ENCODE measurements at regions not wholly inside any gene's neighbourhood (a gene's known extent, or its start where the extent isn't known, plus 50 kb on each side); places are given as distances from the start of the nearest gene placed in this dataset.

DNA sequence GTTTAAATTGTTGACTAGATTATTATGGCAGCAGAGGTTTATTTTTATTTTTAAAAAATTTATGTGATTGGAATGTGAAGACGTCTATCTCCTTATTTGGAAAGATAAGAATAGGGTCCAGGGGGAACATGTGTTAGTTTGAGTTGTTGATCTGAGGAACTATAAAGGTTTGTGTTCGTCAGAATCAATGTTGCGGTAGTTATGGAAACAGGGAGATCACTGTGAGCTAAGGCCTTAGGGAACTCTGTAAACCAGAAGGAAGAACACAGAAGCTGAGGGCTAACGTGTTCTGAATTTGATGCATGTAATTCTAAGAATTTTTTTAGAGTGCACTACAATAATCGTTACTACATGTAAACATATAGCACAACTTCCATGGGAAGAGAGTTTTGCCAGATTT, 168.5 kb upstream of the ZSWIM2 start:
- 86% methylated on average over 1 of the region's 5 CpGs for WGBS (ENCODE audit: insufficient coverage)
- TF ChIP-seq, protein P1, sequence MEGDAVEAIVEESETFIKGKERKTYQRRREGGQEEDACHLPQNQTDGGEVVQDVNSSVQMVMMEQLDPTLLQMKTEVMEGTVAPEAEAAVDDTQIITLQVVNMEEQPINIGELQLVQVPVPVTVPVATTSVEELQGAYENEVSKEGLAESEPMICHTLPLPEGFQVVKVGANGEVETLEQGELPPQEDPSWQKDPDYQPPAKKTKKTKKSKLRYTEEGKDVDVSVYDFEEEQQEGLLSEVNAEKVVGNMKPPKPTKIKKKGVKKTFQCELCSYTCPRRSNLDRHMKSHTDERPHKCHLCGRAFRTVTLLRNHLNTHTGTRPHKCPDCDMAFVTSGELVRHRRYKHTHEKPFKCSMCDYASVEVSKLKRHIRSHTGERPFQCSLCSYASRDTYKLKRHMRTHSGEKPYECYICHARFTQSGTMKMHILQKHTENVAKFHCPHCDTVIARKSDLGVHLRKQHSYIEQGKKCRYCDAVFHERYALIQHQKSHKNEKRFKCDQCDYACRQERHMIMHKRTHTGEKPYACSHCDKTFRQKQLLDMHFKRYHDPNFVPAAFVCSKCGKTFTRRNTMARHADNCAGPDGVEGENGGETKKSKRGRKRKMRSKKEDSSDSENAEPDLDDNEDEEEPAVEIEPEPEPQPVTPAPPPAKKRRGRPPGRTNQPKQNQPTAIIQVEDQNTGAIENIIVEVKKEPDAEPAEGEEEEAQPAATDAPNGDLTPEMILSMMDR (IDR thresholded peaks at IDR 0.05), result no peak
- Mint-ChIP-seq H3K27ac (no peak overlapping the region), H3K36me3 (no peaks in the 10 kb centered on the region), H3K4me1 (no peaks in the 10 kb centered on the region), H3K9me3 (peaks cover under 1 to 11% (median 6%) of the 10 kb centered on the region in 7 donors), H3K4me3 (no peak overlapping the region), H3K27me3 (ENCODE audit: low read depth in 3 of 3) (no peaks in the 10 kb centered on the region)
- peaks cover 0 to 1% of the 10 kb centered on the region in 2 donors for H3K9me3 ChIP-seq (replicated peaks in 1 of 2; ENCODE audit: control insufficient read depth in 1 of 2, insufficient read depth in 1 of 2, low read length in 2 of 2)
- DNase-seq, result no peak
- no peaks in the 10 kb centered on the region for H3K27me3 ChIP-seq (ENCODE audit: control insufficient read depth in 2 of 2, insufficient read depth in 2 of 2, low read length in 2 of 2)
- H3K79me2 ChIP-seq (ENCODE audit: insufficient read depth, low read length), result no peaks in the 10 kb centered on the region
- intact Hi-C loops (cut with micrococcal nuclease), result no loop called here
- H3K4me1 ChIP-seq (ENCODE audit: control insufficient read depth in 1 of 2, insufficient read depth in 2 of 2, low read length in 2 of 2), result no peaks in the 10 kb centered on the region
- H3K9ac ChIP-seq (ENCODE audit: insufficient read depth, low read length, poor library complexity, severe bottlenecking), result no peak overlapping the region
- no peak overlapping the region for H3K4me3 ChIP-seq (replicated peaks in 1 of 3; ENCODE audit: low read depth in 2 of 3, low read length in 3 of 3)
- no peak overlapping the region for H3K4me2 ChIP-seq (replicated peaks; ENCODE audit: extremely low read depth, low read length, poor library complexity, severe bottlenecking)
- no peaks in the 10 kb centered on the region for H4K20me1 ChIP-seq (ENCODE audit: insufficient read depth, low read length)
- H3K27ac ChIP-seq (ENCODE audit: low read depth in 1 of 2, low read length in 2 of 2), result no peak overlapping the region
- no peaks in the 10 kb centered on the region for H3K36me3 ChIP-seq (replicated peaks in 1 of 2; ENCODE audit: control insufficient read depth in 1 of 2, insufficient read depth in 2 of 2, low read length in 2 of 2)
- H2AFZ ChIP-seq (ENCODE audit: insufficient read depth, low read depth, low read length, poor library complexity, severe bottlenecking), result no peak overlapping the region

DNA sequence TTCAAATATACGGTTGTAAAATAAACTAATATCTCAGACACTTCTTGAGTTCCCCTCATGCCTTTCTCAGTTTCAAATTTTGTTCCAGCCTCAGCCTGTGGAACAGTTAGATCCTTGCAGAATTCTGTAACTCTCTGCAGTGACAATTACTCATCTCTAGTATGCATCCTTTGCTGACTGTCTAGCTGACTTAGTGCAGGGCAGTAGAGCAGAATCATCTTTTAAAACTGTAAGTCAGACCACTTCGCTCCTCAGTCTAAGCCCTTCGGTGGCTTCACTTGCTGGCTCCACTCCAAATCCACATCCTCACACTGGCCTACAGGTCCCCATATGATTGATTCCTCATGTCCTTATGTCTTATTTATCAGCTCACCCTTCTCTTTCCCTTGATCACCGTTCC, 164.1 kb upstream of the ZSWIM2 start:
- no peak overlapping the region for H3K9ac ChIP-seq (ENCODE audit: insufficient read depth, low read length, poor library complexity, severe bottlenecking)
- no peak overlapping the region for H2AFZ ChIP-seq (ENCODE audit: insufficient read depth, low read depth, low read length, poor library complexity, severe bottlenecking)
- H3K4me3 Mint-ChIP-seq, result no peak overlapping the region
- H3K27ac ChIP-seq (ENCODE audit: low read depth in 1 of 2, low read length in 2 of 2), result no peak overlapping the region
- TF ChIP-seq, protein P1 (IDR thresholded peaks at IDR 0.05), result no peak
- no peak overlapping the region for H3K4me3 ChIP-seq (replicated peaks in 1 of 3; ENCODE audit: low read depth in 2 of 3, low read length in 3 of 3)
- no peak for DNase-seq
- intact Hi-C loops (cut with micrococcal nuclease), result no loop called here
- H3K4me1 ChIP-seq (ENCODE audit: control insufficient read depth in 1 of 2, insufficient read depth in 2 of 2, low read length in 2 of 2), result no peaks in the 10 kb centered on the region
- H3K36me3 Mint-ChIP-seq, result no peaks in the 10 kb centered on the region
- H3K79me2 ChIP-seq (ENCODE audit: insufficient read depth, low read length), result no peaks in the 10 kb centered on the region
- H3K9me3 ChIP-seq (replicated peaks in 1 of 2; ENCODE audit: control insufficient read depth in 1 of 2, insufficient read depth in 1 of 2, low read length in 2 of 2), result peaks cover 0 to 3% of the 10 kb centered on the region in 2 donors
- H3K27me3 Mint-ChIP-seq (ENCODE audit: low read depth in 3 of 3), result no peaks in the 10 kb centered on the region
- H3K4me2 ChIP-seq (replicated peaks; ENCODE audit: extremely low read depth, low read length, poor library complexity, severe bottlenecking), result no peak overlapping the region
- no peaks in the 10 kb centered on the region for H3K4me1 Mint-ChIP-seq
- H3K27ac Mint-ChIP-seq, result no peak overlapping the region
- peaks cover 0 to 8% (median 5%) of the 10 kb centered on the region in 7 donors for H3K9me3 Mint-ChIP-seq
- H3K27me3 ChIP-seq (ENCODE audit: control insufficient read depth in 2 of 2, insufficient read depth in 2 of 2, low read length in 2 of 2), result no peaks in the 10 kb centered on the region
- no peaks in the 10 kb centered on the region for H3K36me3 ChIP-seq (replicated peaks in 1 of 2; ENCODE audit: control insufficient read depth in 1 of 2, insufficient read depth in 2 of 2, low read length in 2 of 2)
- 48% methylated on average over 2 of the region's 4 CpGs for WGBS (ENCODE audit: insufficient coverage)
- H4K20me1 ChIP-seq (ENCODE audit: insufficient read depth, low read length), result no peaks in the 10 kb centered on the region
